Neural progenitor cell (in vitro differentiated cells): ENCODE measurements at regions not wholly inside any gene's neighbourhood (a gene's known extent, or its start where the extent isn't known, plus 50 kb on each side); places are given as distances from the start of the nearest gene placed in this dataset.
A peak's percentile ranks its signal among the peaks of the same experiment; 100 is the strongest.
"Not testable (repeated sequence)": the region's sequence is repeated elsewhere in the genome, so short reads cannot be mapped to it uniquely, and the experiment has no call there.

Experiments
- DNase-seq: peaks from one replicate; pipeline ENCODE4 v3.0.0-alpha.2; 2016; ENCODE audit warnings: low spot score
- H2AFZ ChIP-seq: fragments of 200-600 bp; sonication (generic); replicated peaks from 2 replicates; pipeline ENCODE4 v1.6.1; 2016; ENCODE audit warnings: antibody characterized with exemption
- H3F3A ChIP-seq: fragments of 200-600 bp; sonication (generic); 2 replicates; pipeline ENCODE4 v1.6.1; 2016; ENCODE audit warnings: antibody characterized with exemption, low read depth
- H3K27ac ChIP-seq: fragments of 200-600 bp; sonication (generic); 2 replicates; pipeline ENCODE4 v1.5.1; 2016; ENCODE audit warnings: mild to moderate bottlenecking
- H3K27me3 ChIP-seq: fragments of 200-600 bp; sonication (generic); 2 replicates; pipeline ENCODE4 v1.6.1; 2016; ENCODE audit warnings: mild to moderate bottlenecking, moderate library complexity
- H3K36me3 ChIP-seq: fragments of 200-600 bp; sonication (generic); 2 replicates; pipeline ENCODE4 v1.5.1; 2016
- H3K4me1 ChIP-seq: fragments of 200-600 bp; sonication (generic); 2 replicates; pipeline ENCODE4 v1.6.1; 2016; ENCODE audit warnings: mixed run types
- H3K4me2 ChIP-seq: fragments of 200-600 bp; sonication (generic); 2 replicates; pipeline ENCODE4 v1.6.1; 2016
- H3K4me3 ChIP-seq: fragments of 200-600 bp; sonication (generic); 2 replicates; pipeline ENCODE4 v1.5.1; 2016
- H3K79me2 ChIP-seq: fragments of 200-600 bp; sonication (generic); 2 replicates; pipeline ENCODE4 v1.6.1; 2016; ENCODE audit warnings: low read depth
- H3K9ac ChIP-seq: fragments of 200-600 bp; sonication (generic); 2 replicates; pipeline ENCODE4 v1.6.1; 2016
- H3K9me3 ChIP-seq: fragments of 200-600 bp; sonication (generic); 2 replicates; pipeline ENCODE4 v1.5.1; 2016; ENCODE audit warnings: low read depth
- H4K20me1 ChIP-seq: fragments of 200-600 bp; sonication (generic); 2 replicates; pipeline ENCODE4 v1.6.1; 2016; ENCODE audit warnings: low read depth
- H3K27ac Mint-ChIP-seq: 3 replicates; pipeline ENCODE4 v1.8.0; 2021; ENCODE audit warnings: mixed read lengths
- H3K27me3 Mint-ChIP-seq: 2 replicates; pipeline ENCODE4 v1.8.0; 2022; ENCODE audit warnings: low read depth, mild to moderate bottlenecking, inconsistent platforms, moderate library complexity, mixed read lengths; ENCODE audit not compliant: insufficient read depth
- H3K36me3 Mint-ChIP-seq: 3 replicates; pipeline ENCODE4 v1.8.0; 2021; ENCODE audit warnings: mixed read lengths
- H3K4me1 Mint-ChIP-seq: 3 replicates; pipeline ENCODE4 v1.8.0; 2021; ENCODE audit warnings: mixed read lengths
- H3K4me3 Mint-ChIP-seq: 3 replicates; pipeline ENCODE4 v1.8.0; 2021; ENCODE audit warnings: mild to moderate bottlenecking, moderate library complexity, mixed read lengths
- H3K9me3 Mint-ChIP-seq: 3 replicates; pipeline ENCODE4 v1.8.0; 2020; ENCODE audit warnings: mixed read lengths
- EZH2 ChIP-seq: fragments of 200-600 bp; sonication (generic); IDR thresholded peaks from 2 replicates; pipeline ENCODE4 v1.6.1; 2017; ENCODE audit warnings: antibody characterized with exemption, mild to moderate bottlenecking, moderate library complexity
- EZH2phosphoT487 ChIP-seq: fragments of 200-600 bp; sonication (generic); IDR thresholded peaks from 2 replicates; pipeline ENCODE4 v1.6.1; 2017; ENCODE audit warnings: antibody characterized with exemption
- TF ChIP-seq, protein P1 (sequence below): fragments of 200-600 bp; sonication (generic); IDR thresholded peaks from 2 replicates; pipeline ENCODE4 v1.5.1; 2017; ENCODE audit warnings: antibody characterized with exemption, mild to moderate bottlenecking

DNA sequence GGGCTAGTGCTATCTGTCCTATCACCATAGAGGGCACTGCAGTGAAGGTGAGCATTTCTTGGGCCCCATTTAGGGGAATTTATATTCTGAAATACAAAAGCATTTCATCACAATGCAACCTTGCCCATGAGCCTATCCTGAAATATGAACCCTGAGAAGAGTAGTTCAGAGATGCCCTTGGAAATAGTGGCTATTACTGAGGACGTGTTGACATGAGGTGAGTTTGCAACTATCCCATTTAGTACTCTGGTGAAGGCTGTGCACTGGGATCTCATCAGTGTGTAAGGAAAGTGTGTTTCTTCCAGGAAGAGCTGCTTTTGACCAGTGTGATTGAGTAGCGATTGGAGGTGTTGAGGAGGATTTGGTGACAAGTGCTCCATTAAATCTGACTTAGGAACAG is 149.3 kb upstream of the EOLA2 start:
- peaks cover 3% of the 10 kb centered on the region for H3K4me1 Mint-ChIP-seq

DNA sequence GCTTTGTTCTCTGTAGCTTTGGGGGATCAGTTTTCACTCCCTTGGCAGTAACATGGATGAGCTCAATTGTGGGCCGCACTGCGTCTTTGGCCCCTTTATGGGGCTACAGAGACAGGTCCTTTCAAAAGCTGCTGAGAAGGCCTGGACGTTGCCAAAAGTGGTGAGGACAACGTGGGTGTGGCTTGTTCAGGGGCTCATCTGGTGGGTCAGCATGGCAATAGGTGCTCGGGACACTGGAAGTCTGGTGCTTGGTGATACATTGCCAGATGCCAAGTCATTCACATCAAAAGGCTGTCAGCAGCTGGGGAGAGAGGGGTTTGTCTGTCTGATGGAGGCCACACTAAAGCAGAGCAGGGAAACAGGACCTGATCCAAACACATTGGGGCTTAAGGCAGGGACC is 149.8 kb upstream of the EOLA2 start:
- no peaks in the 10 kb centered on the region for H3K9me3 ChIP-seq
- Mint-ChIP-seq H3K9me3 (peaks cover 4% of the 10 kb centered on the region), H3K36me3 (no peaks in the 10 kb centered on the region)

More for the DNA sequence above, 149.3 kb upstream of the EOLA2 start:
- Histone ChIP-seq H4K20me1 (no peaks in the 10 kb centered on the region), H3K9me3 (no peaks in the 10 kb centered on the region), H3K27ac (no peak overlapping the region), H2AFZ (no peak overlapping the region), H3K79me2 (no peaks in the 10 kb centered on the region), H3F3A (no peaks in the 10 kb centered on the region), H3K4me2 (no peak overlapping the region), H3K27me3 (no peaks in the 10 kb centered on the region), H3K4me3 (no peak overlapping the region), H3K4me1 (no peaks in the 10 kb centered on the region), H3K36me3 (no peaks in the 10 kb centered on the region), H3K9ac (no peak overlapping the region)
- no peak for DNase-seq
- TF ChIP-seq, protein P1, sequence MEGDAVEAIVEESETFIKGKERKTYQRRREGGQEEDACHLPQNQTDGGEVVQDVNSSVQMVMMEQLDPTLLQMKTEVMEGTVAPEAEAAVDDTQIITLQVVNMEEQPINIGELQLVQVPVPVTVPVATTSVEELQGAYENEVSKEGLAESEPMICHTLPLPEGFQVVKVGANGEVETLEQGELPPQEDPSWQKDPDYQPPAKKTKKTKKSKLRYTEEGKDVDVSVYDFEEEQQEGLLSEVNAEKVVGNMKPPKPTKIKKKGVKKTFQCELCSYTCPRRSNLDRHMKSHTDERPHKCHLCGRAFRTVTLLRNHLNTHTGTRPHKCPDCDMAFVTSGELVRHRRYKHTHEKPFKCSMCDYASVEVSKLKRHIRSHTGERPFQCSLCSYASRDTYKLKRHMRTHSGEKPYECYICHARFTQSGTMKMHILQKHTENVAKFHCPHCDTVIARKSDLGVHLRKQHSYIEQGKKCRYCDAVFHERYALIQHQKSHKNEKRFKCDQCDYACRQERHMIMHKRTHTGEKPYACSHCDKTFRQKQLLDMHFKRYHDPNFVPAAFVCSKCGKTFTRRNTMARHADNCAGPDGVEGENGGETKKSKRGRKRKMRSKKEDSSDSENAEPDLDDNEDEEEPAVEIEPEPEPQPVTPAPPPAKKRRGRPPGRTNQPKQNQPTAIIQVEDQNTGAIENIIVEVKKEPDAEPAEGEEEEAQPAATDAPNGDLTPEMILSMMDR, result peak; percentile 10
- TF ChIP-seq EZH2phosphoT487, result no peak
- no peak for TF ChIP-seq EZH2
- H3K27ac Mint-ChIP-seq, result no peak overlapping the region
- H3K9me3 Mint-ChIP-seq, result peaks cover 4% of the 10 kb centered on the region
- H3K4me3 Mint-ChIP-seq, result no peak overlapping the region
- H3K36me3 Mint-ChIP-seq, result no peaks in the 10 kb centered on the region
- peaks cover 1% of the 10 kb centered on the region for H3K27me3 Mint-ChIP-seq

DNA sequence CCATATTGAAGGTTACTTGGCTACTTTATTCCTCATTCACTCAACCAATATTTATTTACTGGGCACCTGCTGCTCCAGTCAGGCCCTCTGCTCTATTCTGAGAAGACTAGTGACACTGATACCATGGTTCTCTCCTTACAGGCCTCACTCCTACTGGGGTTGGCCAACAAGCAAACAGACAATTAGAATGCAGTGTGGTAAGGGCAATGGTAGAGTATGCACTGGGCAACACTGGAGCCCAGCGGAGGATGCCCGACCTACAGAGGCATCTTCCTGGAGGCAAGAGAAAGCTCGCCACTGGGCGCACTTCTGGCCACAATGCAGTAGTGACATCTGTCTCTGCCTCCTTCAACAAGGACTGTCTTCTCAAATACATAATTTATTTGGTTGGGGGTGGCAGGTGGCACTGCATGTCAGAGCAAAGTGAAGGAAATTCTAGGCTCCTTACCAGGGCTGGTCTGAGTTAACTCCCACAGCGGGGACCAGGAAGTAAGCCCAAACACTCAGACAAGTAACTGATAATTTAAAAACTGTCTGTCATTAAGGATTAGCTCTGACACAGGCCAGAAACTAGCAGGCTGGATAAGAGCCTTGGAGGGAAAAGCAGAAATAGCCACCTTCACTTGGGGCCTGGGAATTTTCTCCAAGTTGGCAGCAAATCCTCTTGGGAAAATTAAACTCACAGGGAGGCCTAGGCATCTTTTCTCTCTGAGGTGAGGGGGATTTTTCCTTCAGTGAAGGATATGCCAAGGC is 150.7 kb upstream of the EOLA2 start:
- peaks cover 4% of the 10 kb centered on the region for H3K9me3 Mint-ChIP-seq
- H3K27ac ChIP-seq, result no peak overlapping the region
- no peaks in the 10 kb centered on the region for H3K36me3 ChIP-seq
- TF ChIP-seq, protein P1, result no peak
- TF ChIP-seq EZH2 (no peak), EZH2phosphoT487 (no peak)
- no peaks in the 10 kb centered on the region for H3K4me1 ChIP-seq
- no peak overlapping the region for H3K4me2 ChIP-seq
- no peaks in the 10 kb centered on the region for H3K27me3 ChIP-seq
- peaks cover 3% of the 10 kb centered on the region for H3K4me1 Mint-ChIP-seq
- H3K27ac Mint-ChIP-seq, result no peak overlapping the region
- H3K4me3 Mint-ChIP-seq, result no peak overlapping the region
- H2AFZ ChIP-seq, result no peak overlapping the region
- no peak overlapping the region for H3K9ac ChIP-seq
- no peaks in the 10 kb centered on the region for H4K20me1 ChIP-seq
- no peak overlapping the region for H3K4me3 ChIP-seq
- no peak for DNase-seq
- no peaks in the 10 kb centered on the region for H3K36me3 Mint-ChIP-seq
- H3K79me2 ChIP-seq, result no peaks in the 10 kb centered on the region
- no peaks in the 10 kb centered on the region for H3K27me3 Mint-ChIP-seq
- no peaks in the 10 kb centered on the region for H3K9me3 ChIP-seq
- H3F3A ChIP-seq, result no peaks in the 10 kb centered on the region

More for the DNA sequence above, 149.8 kb upstream of the EOLA2 start:
- H3K27ac Mint-ChIP-seq, result no peak overlapping the region
- no peak overlapping the region for H3K9ac ChIP-seq
- peaks cover 3% of the 10 kb centered on the region for H3K4me1 Mint-ChIP-seq
- H3K4me3 Mint-ChIP-seq, result no peak overlapping the region
- no peaks in the 10 kb centered on the region for H3K4me1 ChIP-seq
- no peak overlapping the region for H2AFZ ChIP-seq
- H3K36me3 ChIP-seq, result no peaks in the 10 kb centered on the region
- no peak for DNase-seq
- H3K4me2 ChIP-seq, result no peak overlapping the region
- no peaks in the 10 kb centered on the region for H4K20me1 ChIP-seq
- H3K27ac ChIP-seq, result no peak overlapping the region
- no peaks in the 10 kb centered on the region for H3K27me3 Mint-ChIP-seq
- TF ChIP-seq EZH2 (no peak), EZH2phosphoT487 (no peak)
- TF ChIP-seq, protein P1, result no peak
- no peaks in the 10 kb centered on the region for H3F3A ChIP-seq
- H3K4me3 ChIP-seq, result no peak overlapping the region
- H3K27me3 ChIP-seq, result no peaks in the 10 kb centered on the region
- H3K79me2 ChIP-seq, result no peaks in the 10 kb centered on the region

DNA sequence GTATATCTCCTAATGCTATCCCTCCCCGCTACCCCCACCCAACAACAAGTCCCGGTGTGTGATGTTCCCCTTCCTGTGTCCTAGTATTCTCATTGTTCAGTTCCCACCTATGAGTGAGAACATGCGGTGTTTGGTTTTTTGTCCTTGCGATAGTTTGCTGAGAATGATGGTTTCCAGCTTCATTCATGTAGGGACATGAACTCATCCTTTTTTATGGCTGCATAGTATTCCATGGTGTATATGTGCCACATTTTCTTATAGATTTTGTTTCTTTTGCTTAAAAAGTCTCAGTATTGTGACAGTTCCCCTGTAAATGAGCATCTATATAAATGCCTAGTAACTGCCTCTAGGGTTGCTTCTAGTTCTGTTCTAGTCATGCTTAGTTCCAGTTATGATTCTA is 153.0 kb upstream of the EOLA2 start:
- not testable (repeated sequence) for H3K36me3 Mint-ChIP-seq, H3K27me3 ChIP-seq, H3K27ac Mint-ChIP-seq, H3K79me2 ChIP-seq, H3K4me1 Mint-ChIP-seq, H2AFZ ChIP-seq, H3K9ac ChIP-seq, H3K27me3 Mint-ChIP-seq, H3K4me3 Mint-ChIP-seq, H3K4me3 ChIP-seq, H3K36me3 ChIP-seq, H4K20me1 ChIP-seq, H3K4me2 ChIP-seq, H3K27ac ChIP-seq, H3K4me1 ChIP-seq, H3F3A ChIP-seq, H3K9me3 ChIP-seq, H3K9me3 Mint-ChIP-seq, DNase-seq
